Hepatocyte (in vitro differentiated cells): ENCODE measurements at regions not wholly inside any gene's neighbourhood (a gene's known extent, or its start where the extent isn't known, plus 50 kb on each side); places are given as distances from the start of the nearest gene placed in this dataset.

Source experiments
- CTCF ChIP-seq: fragments of 200-600 bp; sonication (generic); IDR thresholded peaks from 2 replicates; pipeline ENCODE4 v1.5.1; 2016; ENCODE audit warnings: antibody characterized with exemption, mild to moderate bottlenecking; ENCODE audit not compliant: poor library complexity
- EZH2 ChIP-seq: fragments of 200-600 bp; sonication (generic); IDR thresholded peaks from 2 replicates; pipeline ENCODE4 v1.6.1; 2016; ENCODE audit warnings: antibody characterized with exemption, mild to moderate bottlenecking, borderline replicate concordance

- TF ChIP-seq CTCF = no peak
- TF ChIP-seq EZH2 = no peak
These were observed 225.0 kb downstream of the BUB3 start for GRCh38 chr10:123379156-123379555.
